ENCODE measurements at regions not wholly inside any gene's neighbourhood (a gene's known extent, or its start where the extent isn't known, plus 50 kb on each side); places are given as distances from the start of the nearest gene placed in this dataset.

- TF ChIP-seq CTCF (IDR thresholded peaks at IDR 0.05; ENCODE audit: extremely low read depth in 1 of 2, insufficient read depth in 1 of 2, low read depth in 1 of 2, low read length in 2 of 2) = no peak
- no peak for TF ChIP-seq POLR2A (IDR thresholded peaks at IDR 0.05; ENCODE audit: low read depth, low read length)
- no peak for TF ChIP-seq POLR2AphosphoS5 (IDR thresholded peaks at IDR 0.05; ENCODE audit: insufficient read depth, low read depth, low read length)
- TF ChIP-seq EZH2 (IDR thresholded peaks at IDR 0.05; ENCODE audit: borderline replicate concordance, low read depth, low read length, severe bottlenecking) = no peak
- TF ChIP-seq JUN (IDR thresholded peaks at IDR 0.05; ENCODE audit: borderline replicate concordance, insufficient read depth, insufficient read length, low read depth) = no peak
Measured at GRCh38 chr14:44420226-44420625, 86.9 kb downstream of the FSCB start.

Measured in endothelial cell of umbilical vein (primary cell).